HepG2 (cell line): ENCODE measurements at regions not wholly inside any gene's neighbourhood (a gene's known extent, or its start where the extent isn't known, plus 50 kb on each side); places are given as distances from the start of the nearest gene placed in this dataset.

Source experiments
- ARHGAP35 ChIP-seq: sonication (generic); formaldehyde crosslinking; IDR thresholded peaks from 2 replicates; pipeline ENCODE4 v1.9.0; 2022; ENCODE audit warnings: mild to moderate bottlenecking, inconsistent platforms, moderate library complexity, missing genetic modification reagents, borderline replicate concordance
- CTCF ChIP-seq: sonication (generic); formaldehyde crosslinking; IDR thresholded peaks from 2 replicates; pipeline ENCODE4 v1.5.0; 2020; ENCODE audit warnings: mild to moderate bottlenecking, missing genetic modification reagents, moderate library complexity
- DMTF1 ChIP-seq: sonication (generic); formaldehyde crosslinking; IDR thresholded peaks from 2 replicates; pipeline ENCODE4 v1.4.0; 2020; ENCODE audit warnings: mild to moderate bottlenecking, missing genetic modification reagents
- DPF2 ChIP-seq: sonication (generic); formaldehyde crosslinking; IDR thresholded peaks from 2 replicates; pipeline ENCODE4 v1.4.0; 2020; ENCODE audit warnings: mild to moderate bottlenecking, low read depth, missing genetic modification reagents, borderline replicate concordance
- FOXC1 ChIP-seq: sonication (generic); formaldehyde crosslinking; IDR thresholded peaks from 2 replicates; pipeline ENCODE4 v1.8.0; 2022; ENCODE audit warnings: mild to moderate bottlenecking, missing genetic modification reagents, borderline replicate concordance
- MTA3 ChIP-seq: sonication (generic); formaldehyde crosslinking; IDR thresholded peaks from 2 replicates; pipeline ENCODE4 v1.4.0; 2020; ENCODE audit warnings: missing genetic modification reagents
- ONECUT2 ChIP-seq: sonication (generic); formaldehyde crosslinking; IDR thresholded peaks from 2 replicates; pipeline ENCODE4 v1.4.0; 2020; ENCODE audit warnings: missing genetic modification reagents
- YY1 ChIP-seq: IDR thresholded peaks from 2 replicates; pipeline ENCODE4 v1.6.1; 2011; ENCODE audit warnings: low read length, low read depth, moderate library complexity, mild to moderate bottlenecking; ENCODE audit not compliant: insufficient read depth, insufficient replicate concordance
- ZFP37 ChIP-seq: sonication (generic); formaldehyde crosslinking; IDR thresholded peaks from 2 replicates; pipeline ENCODE4 v1.4.0; 2020; ENCODE audit warnings: missing genetic modification reagents, borderline replicate concordance
- ZNF20 ChIP-seq: sonication (generic); formaldehyde crosslinking; IDR thresholded peaks from 2 replicates; pipeline ENCODE4 v1.4.0; 2020; ENCODE audit warnings: mild to moderate bottlenecking, moderate library complexity, missing genetic modification reagents
- ZNF225 ChIP-seq: sonication (generic); formaldehyde crosslinking; IDR thresholded peaks from 2 replicates; pipeline ENCODE4 v1.4.0; 2020; ENCODE audit warnings: mild to moderate bottlenecking, missing genetic modification reagents
- ZNF547 ChIP-seq: sonication (generic); formaldehyde crosslinking; IDR thresholded peaks from 2 replicates; pipeline ENCODE4 v1.5.1; 2020; ENCODE audit warnings: mild to moderate bottlenecking, missing genetic modification reagents
- ZNF660 ChIP-seq: sonication (generic); formaldehyde crosslinking; IDR thresholded peaks from 2 replicates; pipeline ENCODE4 v1.5.1; 2020; ENCODE audit warnings: mild to moderate bottlenecking, low read depth, missing genetic modification reagents, borderline replicate concordance

- TF ChIP-seq CTCF (CRISPR knock-in tag) = no peak
- TF ChIP-seq ARHGAP35 (CRISPR knock-in tag) = no peak
- no peak for TF ChIP-seq ZNF20 (CRISPR knock-in tag)
- no peak for TF ChIP-seq YY1
- no peak for TF ChIP-seq ZNF660 (CRISPR knock-in tag)
- no peak for TF ChIP-seq FOXC1 (CRISPR knock-in tag)
- TF ChIP-seq ONECUT2 = no peak
- no peak for TF ChIP-seq ZNF547 (CRISPR knock-in tag)
- TF ChIP-seq ZFP37 (CRISPR knock-in tag) = no peak
- no peak for TF ChIP-seq DPF2
- TF ChIP-seq MTA3 (CRISPR knock-in tag) = no peak
- no peak for TF ChIP-seq DMTF1
- no peak for TF ChIP-seq ZNF225 (CRISPR knock-in tag)
These were observed 107.6 kb upstream of the MCHR2 start for GRCh38 chr6:100101644-100102043.
